Astrocyte (in vitro differentiated cells and primary cell): ENCODE measurements at regions not wholly inside any gene's neighbourhood (a gene's known extent, or its start where the extent isn't known, plus 50 kb on each side); places are given as distances from the start of the nearest gene placed in this dataset.

Experiments used
- DNase-seq: peaks from one replicate; pipeline ENCODE4 v3.0.0-alpha.2; 2010; ENCODE audit warnings: low read depth
- FAIRE-seq: peaks from 2 replicates; lab custom pipeline; 2011; peaks lifted over from hg19 to GRCh38; lab: Jason Lieb, UNC
- H2AFZ ChIP-seq: 2 replicates; pipeline ENCODE4 v1.6.0; 2012; ENCODE audit warnings: low read depth, low read length, inconsistent platforms
- H3K27ac ChIP-seq: 2 replicates; pipeline ENCODE4 v1.5.1; 2011; ENCODE audit warnings: low read depth, low read length, inconsistent platforms
- H3K27me3 ChIP-seq: 2 replicates; pipeline ENCODE4 v1.6.0; 2011; ENCODE audit warnings: low read length, inconsistent platforms; ENCODE audit not compliant: insufficient read depth
- H3K36me3 ChIP-seq: 2 replicates; pipeline ENCODE4 v1.5.1; 2011; ENCODE audit warnings: low read length, inconsistent platforms; ENCODE audit not compliant: insufficient read depth
- H3K4me1 ChIP-seq: 2 replicates; pipeline ENCODE4 v1.5.1; 2011; ENCODE audit warnings: low read length, inconsistent platforms; ENCODE audit not compliant: insufficient read depth
- H3K4me2 ChIP-seq: 2 replicates; pipeline ENCODE4 v1.6.0; 2012; ENCODE audit warnings: low read length, inconsistent platforms
- H3K4me3 ChIP-seq: 2 replicates; pipeline ENCODE4 v1.5.1; 2011; ENCODE audit warnings: low read depth, mild to moderate bottlenecking, low read length, inconsistent platforms; ENCODE audit not compliant: insufficient read depth
- H3K79me2 ChIP-seq: 2 replicates; pipeline ENCODE4 v1.6.0; 2012; ENCODE audit warnings: mild to moderate bottlenecking, low read length, inconsistent platforms; ENCODE audit not compliant: insufficient read depth
- H3K9ac ChIP-seq: 2 replicates; pipeline ENCODE4 v1.6.0; 2012; ENCODE audit warnings: mild to moderate bottlenecking, low read length, inconsistent platforms
- H3K9me3 ChIP-seq: 2 replicates; pipeline ENCODE4 v1.5.1; 2012; ENCODE audit warnings: low read depth, mild to moderate bottlenecking, low read length, inconsistent platforms; ENCODE audit not compliant: insufficient read depth
- H4K20me1 ChIP-seq: 2 replicates; pipeline ENCODE4 v1.6.0; 2012; ENCODE audit warnings: low read length, inconsistent platforms; ENCODE audit not compliant: insufficient read depth
- H3K27ac Mint-ChIP-seq: one replicate; pipeline ENCODE4 v1.8.0; 2021; ENCODE audit warnings: mild to moderate bottlenecking, mixed read lengths; ENCODE audit not compliant: unreplicated experiment
- H3K27me3 Mint-ChIP-seq: one replicate; pipeline ENCODE4 v1.8.0; 2021; ENCODE audit warnings: low read depth, mixed read lengths; ENCODE audit not compliant: unreplicated experiment
- H3K36me3 Mint-ChIP-seq: one replicate; pipeline ENCODE4 v1.8.0; 2021; ENCODE audit warnings: low read depth, mixed read lengths; ENCODE audit not compliant: unreplicated experiment
- H3K4me1 Mint-ChIP-seq: one replicate; pipeline ENCODE4 v1.8.0; 2021; ENCODE audit warnings: low read depth, mixed read lengths; ENCODE audit not compliant: unreplicated experiment
- H3K4me3 Mint-ChIP-seq: one replicate; pipeline ENCODE4 v1.8.0; 2021; ENCODE audit warnings: mild to moderate bottlenecking, moderate library complexity, mixed read lengths; ENCODE audit not compliant: unreplicated experiment
- H3K9me3 Mint-ChIP-seq: one replicate; pipeline ENCODE4 v1.8.0; 2021; ENCODE audit warnings: mild to moderate bottlenecking, mixed read lengths; ENCODE audit not compliant: unreplicated experiment
- CTCF ChIP-seq: IDR thresholded peaks from 2 replicates; pipeline ENCODE4 v1.5.1; 2011; ENCODE audit warnings: low read depth, mild to moderate bottlenecking, inconsistent platforms, low read length, moderate library complexity; ENCODE audit not compliant: insufficient read depth
- EZH2 ChIP-seq: IDR thresholded peaks from 2 replicates; pipeline ENCODE4 v1.6.1; 2012; ENCODE audit warnings: mild to moderate bottlenecking, low read length, inconsistent platforms; ENCODE audit not compliant: insufficient read depth

GRCh38 chr4:128512767-128513322 is 225.2 kb upstream of the PGRMC2 start:
- Mint-ChIP-seq H3K36me3 (peaks cover 7% of the 10 kb centered on the region), H3K9me3 (no peaks in the 10 kb centered on the region), H3K4me1 (peaks cover 34% of the 10 kb centered on the region), H3K27me3 (no peaks in the 10 kb centered on the region), H3K27ac (peak overlapping the region; percentile 97), H3K4me3 (no peak overlapping the region)
- H2AFZ ChIP-seq, result no peak overlapping the region
- no peaks in the 10 kb centered on the region for H4K20me1 ChIP-seq
- no peak overlapping the region for H3K27ac ChIP-seq
- TF ChIP-seq EZH2 (no peak), CTCF (no peak)
- no peaks in the 10 kb centered on the region for H3K27me3 ChIP-seq
- no peaks in the 10 kb centered on the region for H3K36me3 ChIP-seq
- no peak overlapping the region for H3K9ac ChIP-seq
- no peaks in the 10 kb centered on the region for H3K9me3 ChIP-seq
- DNase-seq, result peak; percentile 6
- no peaks in the 10 kb centered on the region for H3K79me2 ChIP-seq
- no peak overlapping the region for H3K4me2 ChIP-seq
- no peak overlapping the region for H3K4me3 ChIP-seq
- peak; percentile 26 for FAIRE-seq
- H3K4me1 ChIP-seq, result peaks cover 10% of the 10 kb centered on the region

- Mint-ChIP-seq H3K4me1 (peaks cover 28% of the 10 kb centered on the region), H3K27ac (no peak overlapping the region), H3K36me3 (peaks cover 7% of the 10 kb centered on the region), H3K27me3 (no peaks in the 10 kb centered on the region), H3K9me3 (no peaks in the 10 kb centered on the region), H3K4me3 (no peak overlapping the region)
- Histone ChIP-seq H3K4me3 (no peak overlapping the region), H3K9ac (no peak overlapping the region), H3K79me2 (no peaks in the 10 kb centered on the region), H3K27me3 (no peaks in the 10 kb centered on the region), H2AFZ (no peak overlapping the region), H3K4me1 (peaks cover 3% of the 10 kb centered on the region), H3K9me3 (no peaks in the 10 kb centered on the region), H3K27ac (no peak overlapping the region), H3K4me2 (no peak overlapping the region), H4K20me1 (no peaks in the 10 kb centered on the region), H3K36me3 (no peaks in the 10 kb centered on the region)
- TF ChIP-seq EZH2, result no peak
- TF ChIP-seq CTCF, result no peak
- DNase-seq (no peak), FAIRE-seq (no peak)
Observed at GRCh38 chr4:128512161-128512560, 224.5 kb upstream of the PGRMC2 start.

GRCh38 chr4:128510850-128511249 is 223.2 kb upstream of the PGRMC2 start:
- Histone ChIP-seq H2AFZ (no peak overlapping the region), H3K9ac (no peak overlapping the region), H3K4me3 (no peak overlapping the region), H3K9me3 (no peaks in the 10 kb centered on the region), H3K36me3 (no peaks in the 10 kb centered on the region), H3K4me1 (no peaks in the 10 kb centered on the region), H4K20me1 (no peaks in the 10 kb centered on the region), H3K4me2 (no peak overlapping the region), H3K27ac (no peak overlapping the region), H3K79me2 (no peaks in the 10 kb centered on the region), H3K27me3 (no peaks in the 10 kb centered on the region)
- H3K9me3 Mint-ChIP-seq, result no peaks in the 10 kb centered on the region
- H3K27ac Mint-ChIP-seq, result no peak overlapping the region
- peaks cover 18% of the 10 kb centered on the region for H3K4me1 Mint-ChIP-seq
- H3K27me3 Mint-ChIP-seq, result no peaks in the 10 kb centered on the region
- no peak overlapping the region for H3K4me3 Mint-ChIP-seq
- no peak for TF ChIP-seq CTCF
- no peak for TF ChIP-seq EZH2
- peaks cover 4% of the 10 kb centered on the region for H3K36me3 Mint-ChIP-seq
- FAIRE-seq, result no peak
- DNase-seq, result no peak
